ENCODE measurements at regions not wholly inside any gene's neighbourhood (a gene's known extent, or its start where the extent isn't known, plus 50 kb on each side); places are given as distances from the start of the nearest gene placed in this dataset.

- no peak for TF ChIP-seq GATA1 (IDR thresholded peaks at IDR 0.05; ENCODE audit: low read depth, low read length)
- TF ChIP-seq POLR2A (IDR thresholded peaks at IDR 0.05; ENCODE audit: low read length), result no peak
- no peak for DNase-seq
Measured at GRCh38 chr5:60219921-60220320, 326.4 kb upstream of the PDE4D start.

- no peak for TF ChIP-seq POLR2A (IDR thresholded peaks at IDR 0.05; ENCODE audit: low read length)
- TF ChIP-seq GATA1 (IDR thresholded peaks at IDR 0.05; ENCODE audit: low read depth, low read length), result no peak
Measured at GRCh38 chr5:60210810-60211209, 317.3 kb upstream of the PDE4D start.

GRCh38 chr5:60209146-60209840 is 315.8 kb upstream of the PDE4D start:
- no peak for DNase-seq
- TF ChIP-seq POLR2A (IDR thresholded peaks at IDR 0.05; ENCODE audit: low read length) (no peak), GATA1 (IDR thresholded peaks at IDR 0.05; ENCODE audit: low read depth, low read length) (no peak)

More at GRCh38 chr5:60210810-60211209, 317.3 kb upstream of the PDE4D start:
- DNase-seq, result no peak

GRCh38 chr5:60208716-60209115 is 315.2 kb upstream of the PDE4D start:
- no peak for TF ChIP-seq POLR2A (IDR thresholded peaks at IDR 0.05; ENCODE audit: low read length)
- TF ChIP-seq GATA1 (IDR thresholded peaks at IDR 0.05; ENCODE audit: low read depth, low read length), result no peak
- no peak for DNase-seq

GRCh38 chr5:60207040-60207439 is 313.5 kb upstream of the PDE4D start:
- no peak for DNase-seq

GRCh38 chr5:60206234-60206633 is 312.7 kb upstream of the PDE4D start:
- no peak for DNase-seq
- no peak for TF ChIP-seq GATA1 (IDR thresholded peaks at IDR 0.05; ENCODE audit: low read depth, low read length)
- no peak for TF ChIP-seq POLR2A (IDR thresholded peaks at IDR 0.05; ENCODE audit: low read length)

More at GRCh38 chr5:60207040-60207439, 313.5 kb upstream of the PDE4D start:
- TF ChIP-seq POLR2A (IDR thresholded peaks at IDR 0.05; ENCODE audit: low read length), result no peak

- no peak for DNase-seq
- TF ChIP-seq POLR2A (IDR thresholded peaks at IDR 0.05; ENCODE audit: low read length) (no peak), GATA1 (IDR thresholded peaks at IDR 0.05; ENCODE audit: low read depth, low read length) (no peak)
Measured at GRCh38 chr5:60205071-60205470, 311.5 kb upstream of the PDE4D start.

- TF ChIP-seq POLR2A (IDR thresholded peaks at IDR 0.05; ENCODE audit: low read length), result no peak
- TF ChIP-seq GATA1 (IDR thresholded peaks at IDR 0.05; ENCODE audit: low read depth, low read length), result no peak
- no peak for DNase-seq
Measured at GRCh38 chr5:60196385-60197113, 303.0 kb upstream of the PDE4D start.

GRCh38 chr5:60195551-60195950 is 302.0 kb upstream of the PDE4D start:
- no peak for DNase-seq
- TF ChIP-seq POLR2A (IDR thresholded peaks at IDR 0.05; ENCODE audit: low read length), result no peak
- no peak for TF ChIP-seq GATA1 (IDR thresholded peaks at IDR 0.05; ENCODE audit: low read depth, low read length)

GRCh38 chr5:60195083-60195482 is 301.6 kb upstream of the PDE4D start:
- no peak for DNase-seq
- TF ChIP-seq POLR2A (IDR thresholded peaks at IDR 0.05; ENCODE audit: low read length) (no peak), GATA1 (IDR thresholded peaks at IDR 0.05; ENCODE audit: low read depth, low read length) (no peak)

- TF ChIP-seq GATA1 (IDR thresholded peaks at IDR 0.05; ENCODE audit: low read depth, low read length) (no peak), POLR2A (IDR thresholded peaks at IDR 0.05; ENCODE audit: low read length) (no peak)
- no peak for DNase-seq
Measured at GRCh38 chr5:60185231-60186099, 291.9 kb upstream of the PDE4D start.

GRCh38 chr5:60184606-60185005 is 291.1 kb upstream of the PDE4D start:
- TF ChIP-seq GATA1 (IDR thresholded peaks at IDR 0.05; ENCODE audit: low read depth, low read length) (no peak), POLR2A (IDR thresholded peaks at IDR 0.05; ENCODE audit: low read length) (no peak)
- DNase-seq, result no peak

GRCh38 chr5:60183881-60184280 is 290.4 kb upstream of the PDE4D start:
- DNase-seq, result no peak

GRCh38 chr5:60178101-60178500 is 284.6 kb upstream of the PDE4D start:
- no peak for DNase-seq

More at GRCh38 chr5:60183881-60184280, 290.4 kb upstream of the PDE4D start:
- TF ChIP-seq POLR2A (IDR thresholded peaks at IDR 0.05; ENCODE audit: low read length) (no peak), GATA1 (IDR thresholded peaks at IDR 0.05; ENCODE audit: low read depth, low read length) (no peak)

More at GRCh38 chr5:60178101-60178500, 284.6 kb upstream of the PDE4D start:
- TF ChIP-seq GATA1 (IDR thresholded peaks at IDR 0.05; ENCODE audit: low read depth, low read length), result no peak
- TF ChIP-seq POLR2A (IDR thresholded peaks at IDR 0.05; ENCODE audit: low read length), result no peak

Data from erythroblast (primary cell).